WERI-Rb-1 (cell line): ENCODE measurements at regions not wholly inside any gene's neighbourhood (a gene's known extent, or its start where the extent isn't known, plus 50 kb on each side); places are given as distances from the start of the nearest gene placed in this dataset.

Experiments
- DNase-seq: peaks from one replicate; pipeline ENCODE4 v3.0.0-alpha.2; 2020
- H3K27ac ChIP-seq: fragments of 250-450 bp; sonication (Bioruptor Pico); 2 replicates; pipeline ENCODE4 v1.5.1; 2020; ENCODE audit warnings: mild to moderate bottlenecking, moderate library complexity
- H3K27me3 ChIP-seq: fragments of 250-450 bp; sonication (Bioruptor Pico); 2 replicates; pipeline ENCODE4 v1.5.1; 2021; ENCODE audit warnings: mild to moderate bottlenecking, low read depth, moderate library complexity; ENCODE audit not compliant: insufficient read depth, severe bottlenecking
- H3K36me3 ChIP-seq: fragments of 250-450 bp; sonication (Bioruptor Pico); 2 replicates; pipeline ENCODE4 v1.5.1; 2020; ENCODE audit warnings: mild to moderate bottlenecking, moderate library complexity
- H3K4me3 ChIP-seq: 2 replicates; pipeline ENCODE4 v1.5.1; 2011; ENCODE audit warnings: low read depth, mild to moderate bottlenecking, control low read depth, low read length
- H3K9me3 ChIP-seq: fragments of 250-450 bp; sonication (Bioruptor Pico); 2 replicates; pipeline ENCODE4 v1.5.1; 2021; ENCODE audit warnings: mild to moderate bottlenecking, moderate library complexity; ENCODE audit not compliant: severe bottlenecking
- TF ChIP-seq, protein P1 (sequence below): IDR thresholded peaks from 2 replicates; pipeline ENCODE4 v1.5.1; 2011; ENCODE audit warnings: low read depth, mild to moderate bottlenecking, control low read depth, inconsistent platforms, low read length

- Histone ChIP-seq H3K36me3 (no peaks in the 10 kb centered on the region), H3K27ac (no peak overlapping the region), H3K27me3 (peaks cover 94% of the 10 kb centered on the region), H3K9me3 (no peaks in the 10 kb centered on the region), H3K4me3 (no peak overlapping the region)
- DNase-seq = no peak
- TF ChIP-seq, protein P1, sequence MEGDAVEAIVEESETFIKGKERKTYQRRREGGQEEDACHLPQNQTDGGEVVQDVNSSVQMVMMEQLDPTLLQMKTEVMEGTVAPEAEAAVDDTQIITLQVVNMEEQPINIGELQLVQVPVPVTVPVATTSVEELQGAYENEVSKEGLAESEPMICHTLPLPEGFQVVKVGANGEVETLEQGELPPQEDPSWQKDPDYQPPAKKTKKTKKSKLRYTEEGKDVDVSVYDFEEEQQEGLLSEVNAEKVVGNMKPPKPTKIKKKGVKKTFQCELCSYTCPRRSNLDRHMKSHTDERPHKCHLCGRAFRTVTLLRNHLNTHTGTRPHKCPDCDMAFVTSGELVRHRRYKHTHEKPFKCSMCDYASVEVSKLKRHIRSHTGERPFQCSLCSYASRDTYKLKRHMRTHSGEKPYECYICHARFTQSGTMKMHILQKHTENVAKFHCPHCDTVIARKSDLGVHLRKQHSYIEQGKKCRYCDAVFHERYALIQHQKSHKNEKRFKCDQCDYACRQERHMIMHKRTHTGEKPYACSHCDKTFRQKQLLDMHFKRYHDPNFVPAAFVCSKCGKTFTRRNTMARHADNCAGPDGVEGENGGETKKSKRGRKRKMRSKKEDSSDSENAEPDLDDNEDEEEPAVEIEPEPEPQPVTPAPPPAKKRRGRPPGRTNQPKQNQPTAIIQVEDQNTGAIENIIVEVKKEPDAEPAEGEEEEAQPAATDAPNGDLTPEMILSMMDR = no peak
Measured at GRCh38 chr2:239462671-239463506, 62.1 kb upstream of the HDAC4 start.

- Histone ChIP-seq H3K4me3 (no peak overlapping the region), H3K27ac (no peak overlapping the region), H3K27me3 (peaks cover 97% of the 10 kb centered on the region), H3K9me3 (no peaks in the 10 kb centered on the region), H3K36me3 (no peaks in the 10 kb centered on the region)
- no peak for DNase-seq
- TF ChIP-seq, protein P1 = no peak
Measured at GRCh38 chr2:239462191-239462515, 61.3 kb upstream of the HDAC4 start.

DNA sequence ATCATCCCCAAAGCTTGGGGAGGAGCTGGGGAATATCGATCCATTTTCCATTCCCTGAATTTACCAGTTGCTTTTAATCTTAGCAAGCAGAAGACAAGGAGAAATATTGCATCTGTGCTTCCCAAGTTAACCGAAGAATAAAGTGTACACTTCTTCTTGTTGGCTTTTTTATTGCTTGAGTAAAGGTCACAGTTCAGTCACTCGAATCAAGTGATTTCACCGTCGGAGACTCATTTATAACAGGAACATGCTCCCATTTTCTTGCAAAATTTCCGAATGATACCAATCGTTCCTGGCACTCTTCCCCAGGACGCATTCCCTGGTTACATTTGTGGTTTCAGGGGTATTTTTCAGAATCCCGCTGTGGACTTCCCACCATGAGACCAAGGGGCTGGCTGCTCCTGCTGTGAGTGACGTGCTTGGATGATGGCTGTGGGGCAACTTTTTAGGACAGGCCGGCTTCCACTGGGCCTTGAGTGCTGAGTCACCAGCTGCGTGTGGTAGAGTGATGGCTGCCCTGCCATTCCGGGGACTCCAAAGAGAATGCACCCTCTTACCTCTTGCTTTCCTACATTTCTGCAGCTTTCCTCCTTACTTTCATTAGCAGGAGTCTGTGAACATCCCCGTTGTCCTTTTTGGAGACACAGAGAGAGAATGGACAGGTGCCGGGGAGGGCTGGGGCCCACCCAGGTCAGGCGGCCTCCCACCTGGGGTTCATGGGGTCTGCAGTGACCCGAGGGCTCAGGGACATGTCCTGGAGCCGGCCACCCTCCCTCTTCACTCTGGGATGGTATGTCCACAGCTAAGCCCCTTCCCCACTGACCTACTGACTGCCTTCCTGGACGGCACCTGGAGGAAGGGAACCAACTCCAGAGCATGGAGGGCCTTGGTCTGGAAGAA lies 60.7 kb upstream of the HDAC4 start:
- Histone ChIP-seq H3K36me3 (no peaks in the 10 kb centered on the region), H3K27ac (no peak overlapping the region), H3K27me3 (peaks cover 97% of the 10 kb centered on the region), H3K4me3 (no peak overlapping the region), H3K9me3 (no peaks in the 10 kb centered on the region)
- DNase-seq = no peak
- TF ChIP-seq, protein P1 = no peak

DNA sequence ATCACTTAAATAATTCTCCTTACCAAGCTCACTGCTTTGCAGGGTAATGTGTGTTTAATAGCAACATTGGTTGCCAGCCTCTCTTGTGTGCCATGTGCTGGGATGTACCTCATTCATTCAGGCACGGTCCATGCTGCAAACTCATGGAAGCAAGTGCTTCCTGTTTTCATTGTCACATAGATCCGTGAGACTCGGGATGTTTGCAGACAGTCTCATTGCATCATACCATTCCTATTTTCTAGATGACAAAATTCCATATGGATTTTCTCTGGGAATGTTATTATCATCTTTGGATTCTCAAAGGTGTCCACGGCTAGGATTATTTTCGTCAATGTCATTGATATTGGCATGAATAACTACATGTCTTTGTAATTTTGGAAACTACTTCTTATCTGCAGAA lies 60.0 kb upstream of the HDAC4 start:
- H3K4me3 ChIP-seq = no peak overlapping the region
- no peaks in the 10 kb centered on the region for H3K9me3 ChIP-seq
- H3K27me3 ChIP-seq = peaks cover 95% of the 10 kb centered on the region
- TF ChIP-seq, protein P1 = no peak
- H3K36me3 ChIP-seq = no peaks in the 10 kb centered on the region
- DNase-seq = no peak
- H3K27ac ChIP-seq = no peak overlapping the region

- peaks cover 94% of the 10 kb centered on the region for H3K27me3 ChIP-seq
- H3K36me3 ChIP-seq = no peaks in the 10 kb centered on the region
- H3K27ac ChIP-seq = no peak overlapping the region
- no peak overlapping the region for H3K4me3 ChIP-seq
- TF ChIP-seq, protein P1 = 0 out of 2 replicates have a peak, but pooled peaks have one; percentile 2
- H3K9me3 ChIP-seq = no peaks in the 10 kb centered on the region
- DNase-seq = peak; percentile 42
Measured at GRCh38 chr2:239459606-239460005, 58.8 kb upstream of the HDAC4 start.
